MM.1S (cell line): ENCODE measurements at regions not wholly inside any gene's neighbourhood (a gene's known extent, or its start where the extent isn't known, plus 50 kb on each side); places are given as distances from the start of the nearest gene placed in this dataset.

Experiments
- DNase-seq: peaks from one replicate; pipeline ENCODE4 v3.0.0-alpha.2; 2015
- H2AFZ ChIP-seq: fragments of 300-600 bp; sonication (generic); 2 replicates; pipeline ENCODE4 v1.6.0; 2016; ENCODE audit warnings: antibody characterized with exemption, low read length
- H3F3A ChIP-seq: fragments of 300-600 bp; sonication (generic); 2 replicates; pipeline ENCODE4 v1.6.1; 2016; ENCODE audit warnings: mild to moderate bottlenecking, antibody characterized with exemption, low read length, moderate library complexity, mixed read lengths; ENCODE audit not compliant: insufficient read depth
- H3K27ac ChIP-seq: fragments of 300-600 bp; sonication (generic); 2 replicates; pipeline ENCODE4 v1.5.1; 2016; ENCODE audit warnings: mild to moderate bottlenecking, low read length
- H3K27me3 ChIP-seq: fragments of 300-600 bp; sonication (generic); replicated peaks from 2 replicates; pipeline ENCODE4 v1.6.0; 2016; ENCODE audit warnings: low read length; ENCODE audit not compliant: insufficient read depth
- H3K36me3 ChIP-seq: fragments of 300-600 bp; sonication (generic); replicated peaks from 2 replicates; pipeline ENCODE4 v1.6.1; 2016; ENCODE audit warnings: mild to moderate bottlenecking, low read length, mixed read lengths; ENCODE audit not compliant: insufficient read depth
- H3K4me1 ChIP-seq: fragments of 300-600 bp; sonication (generic); 2 replicates; pipeline ENCODE4 v1.6.1; 2016; ENCODE audit warnings: low read length, mixed read lengths
- H3K4me2 ChIP-seq: fragments of 300-600 bp; sonication (generic); 2 replicates; pipeline ENCODE4 v1.6.0; 2016; ENCODE audit warnings: low read depth, low read length
- H3K4me3 ChIP-seq: fragments of 300-600 bp; sonication (generic); 2 replicates; pipeline ENCODE4 v1.5.1; 2016; ENCODE audit warnings: low read length, mixed read lengths
- H3K79me2 ChIP-seq: fragments of 300-600 bp; sonication (generic); 2 replicates; pipeline ENCODE4 v1.6.1; 2016; ENCODE audit warnings: mixed run types, low read length, mixed read lengths
- H3K9ac ChIP-seq: fragments of 300-600 bp; sonication (generic); 2 replicates; pipeline ENCODE4 v1.6.1; 2016; ENCODE audit warnings: low read length, mixed read lengths
- H3K9me2 ChIP-seq: fragments of 300-600 bp; sonication (generic); replicated peaks from 2 replicates; pipeline ENCODE4 v1.6.1; 2016; ENCODE audit warnings: mild to moderate bottlenecking, low read length, mixed read lengths; ENCODE audit not compliant: insufficient read depth
- H3K9me3 ChIP-seq: fragments of 300-600 bp; sonication (generic); replicated peaks from 2 replicates; pipeline ENCODE4 v1.6.1; 2016; ENCODE audit warnings: mild to moderate bottlenecking, low read length, mixed read lengths; ENCODE audit not compliant: insufficient read depth
- H4K20me1 ChIP-seq: fragments of 300-600 bp; sonication (generic); 2 replicates; pipeline ENCODE4 v1.6.1; 2016; ENCODE audit warnings: mild to moderate bottlenecking, low read length, moderate library complexity, mixed read lengths; ENCODE audit not compliant: insufficient read depth
- CTCF ChIP-seq: fragments of 300-600 bp; sonication (generic); IDR thresholded peaks from 2 replicates; pipeline ENCODE4 v1.5.1; 2016; ENCODE audit warnings: antibody characterized with exemption, low read length, mixed read lengths
- EZH2 ChIP-seq: fragments of 300-600 bp; sonication (generic); optimal IDR thresholded peaks from 2 replicates; pipeline ENCODE3; 2017; ENCODE audit warnings: low read depth, mild to moderate bottlenecking, antibody characterized with exemption, low read length, mixed read lengths
- EZH2phosphoT487 ChIP-seq: fragments of 300-600 bp; sonication (generic); IDR thresholded peaks from 2 replicates; pipeline ENCODE4 v1.6.1; 2018; ENCODE audit warnings: antibody characterized with exemption, low read length

GRCh38 chr5:124692950-124693349, 53.5 kb downstream of the ZNF608 start:
- no peaks in the 10 kb centered on the region for H3K36me3 ChIP-seq
- H3K4me2 ChIP-seq, result no peak overlapping the region
- H3K9me3 ChIP-seq, result no peaks in the 10 kb centered on the region
- no peaks in the 10 kb centered on the region for H3K9me2 ChIP-seq
- H3K27ac ChIP-seq, result no peak overlapping the region
- no peak overlapping the region for H2AFZ ChIP-seq
- H3K79me2 ChIP-seq, result no peaks in the 10 kb centered on the region
- TF ChIP-seq CTCF, result no peak
- no peak for TF ChIP-seq EZH2
- no peak for TF ChIP-seq EZH2phosphoT487
- H3K4me1 ChIP-seq, result no peaks in the 10 kb centered on the region
- no peaks in the 10 kb centered on the region for H3K27me3 ChIP-seq
- no peaks in the 10 kb centered on the region for H4K20me1 ChIP-seq
- H3K9ac ChIP-seq, result no peak overlapping the region
- no peak for DNase-seq
- no peak overlapping the region for H3K4me3 ChIP-seq
- no peaks in the 10 kb centered on the region for H3F3A ChIP-seq

- no peaks in the 10 kb centered on the region for H3K79me2 ChIP-seq
- H4K20me1 ChIP-seq, result no peaks in the 10 kb centered on the region
- H3F3A ChIP-seq, result no peaks in the 10 kb centered on the region
- H3K36me3 ChIP-seq, result no peaks in the 10 kb centered on the region
- no peak overlapping the region for H3K4me2 ChIP-seq
- H3K27ac ChIP-seq, result no peak overlapping the region
- TF ChIP-seq CTCF (no peak), EZH2 (no peak), EZH2phosphoT487 (no peak)
- H3K27me3 ChIP-seq, result no peaks in the 10 kb centered on the region
- H3K9ac ChIP-seq, result no peak overlapping the region
- no peak overlapping the region for H3K4me3 ChIP-seq
- no peak overlapping the region for H2AFZ ChIP-seq
- no peaks in the 10 kb centered on the region for H3K4me1 ChIP-seq
- DNase-seq, result no peak
- H3K9me2 ChIP-seq, result no peaks in the 10 kb centered on the region
- H3K9me3 ChIP-seq, result no peaks in the 10 kb centered on the region
Measured at GRCh38 chr5:124692324-124692723, 54.1 kb downstream of the ZNF608 start.

GRCh38 chr5:124689653-124690052, 56.8 kb downstream of the ZNF608 start:
- Histone ChIP-seq H3K4me2 (no peak overlapping the region), H3K4me1 (no peaks in the 10 kb centered on the region), H3K79me2 (no peaks in the 10 kb centered on the region), H3K9me3 (no peaks in the 10 kb centered on the region), H3K27me3 (no peaks in the 10 kb centered on the region), H2AFZ (no peak overlapping the region), H3K36me3 (no peaks in the 10 kb centered on the region), H3K9me2 (no peaks in the 10 kb centered on the region), H3K4me3 (no peak overlapping the region), H3K9ac (no peak overlapping the region), H3K27ac (no peak overlapping the region), H3F3A (no peaks in the 10 kb centered on the region), H4K20me1 (no peaks in the 10 kb centered on the region)
- DNase-seq, result no peak
- TF ChIP-seq EZH2 (no peak), CTCF (no peak), EZH2phosphoT487 (no peak)
